H9 (cell line): ENCODE measurements at regions not wholly inside any gene's neighbourhood (a gene's known extent, or its start where the extent isn't known, plus 50 kb on each side); places are given as distances from the start of the nearest gene placed in this dataset.

ENCODE experiments used
- DNase-seq: peaks from one replicate; pipeline ENCODE4 v3.0.0-alpha.2; 2017
- H2AFZ ChIP-seq: one replicate; pipeline ENCODE4 v1.6.1; 2013; ENCODE audit warnings: mild to moderate bottlenecking, low read length, control low read depth, moderate library complexity
- H2AK5ac ChIP-seq: 2 replicates; pipeline ENCODE4 v1.6.1; 2013; ENCODE audit warnings: low read length, control low read depth, mixed read lengths; ENCODE audit not compliant: insufficient read length
- H2BK120ac ChIP-seq: one replicate; pipeline ENCODE4 v1.6.1; 2013; ENCODE audit warnings: low read depth, mild to moderate bottlenecking, low read length, control low read depth, inconsistent platforms; ENCODE audit not compliant: poor library complexity, severe bottlenecking
- H2BK12ac ChIP-seq: 2 replicates; pipeline ENCODE4 v1.6.1; 2013; ENCODE audit warnings: low read length, control low read depth, mixed read lengths, low read depth; ENCODE audit not compliant: insufficient read length
- H2BK15ac ChIP-seq: 2 replicates; pipeline ENCODE4 v1.6.1; 2013; ENCODE audit warnings: low read depth, low read length, control low read depth
- H2BK20ac ChIP-seq: one replicate; pipeline ENCODE4 v1.6.1; 2013; ENCODE audit warnings: low read depth, mild to moderate bottlenecking, low read length, control low read depth, inconsistent platforms; ENCODE audit not compliant: poor library complexity, severe bottlenecking
- H2BK5ac ChIP-seq: 2 replicates; pipeline ENCODE4 v1.6.1; 2013; ENCODE audit warnings: low read length, control low read depth, mixed read lengths; ENCODE audit not compliant: insufficient read length
- H3K14ac ChIP-seq: 2 replicates; pipeline ENCODE4 v1.6.1; 2013; ENCODE audit warnings: low read length, control low read depth; ENCODE audit not compliant: insufficient read depth
- H3K18ac ChIP-seq: 2 replicates; pipeline ENCODE4 v1.6.1; 2013; ENCODE audit warnings: low read depth, mild to moderate bottlenecking, mixed read lengths, low read length, control low read depth; ENCODE audit not compliant: insufficient read length
- H3K23ac ChIP-seq: 2 replicates; pipeline ENCODE4 v1.6.1; 2013; ENCODE audit warnings: low read length, control low read depth, mixed read lengths, low read depth; ENCODE audit not compliant: insufficient read length
- H3K23me2 ChIP-seq: 2 replicates; pipeline ENCODE4 v1.6.1; 2013; ENCODE audit warnings: low read depth, mild to moderate bottlenecking, mixed read lengths, low read length, control low read depth; ENCODE audit not compliant: insufficient read length, poor library complexity, severe bottlenecking
- H3K27ac ChIP-seq: 2 replicates; pipeline ENCODE4 v1.5.1; 2013; ENCODE audit warnings: low read length, control low read depth, mixed read lengths, low read depth; ENCODE audit not compliant: insufficient read length
- H3K27me3 ChIP-seq: 2 replicates; pipeline ENCODE4 v1.6.1; 2013; ENCODE audit warnings: low read length, control low read depth, inconsistent platforms; ENCODE audit not compliant: insufficient read depth
- H3K4ac ChIP-seq: 2 replicates; pipeline ENCODE4 v1.6.1; 2013; ENCODE audit warnings: low read depth, mild to moderate bottlenecking, control low read depth, inconsistent platforms, low read length, moderate library complexity
- H3K4me1 ChIP-seq: 2 replicates; pipeline ENCODE4 v1.6.1; 2013; ENCODE audit warnings: low read length, control low read depth, inconsistent platforms; ENCODE audit not compliant: insufficient read depth
- H3K4me2 ChIP-seq: 2 replicates; pipeline ENCODE4 v1.6.1; 2013; ENCODE audit warnings: low read length, control low read depth, mixed read lengths; ENCODE audit not compliant: insufficient read length, insufficient read depth
- H3K56ac ChIP-seq: 2 replicates; pipeline ENCODE4 v1.6.1; 2013; ENCODE audit warnings: low read depth, mild to moderate bottlenecking, mixed read lengths, low read length, control low read depth; ENCODE audit not compliant: insufficient read length
- H3K79me1 ChIP-seq: 2 replicates; pipeline ENCODE4 v1.6.1; 2013; ENCODE audit warnings: low read depth, mild to moderate bottlenecking, moderate library complexity, low read length, control low read depth, inconsistent platforms; ENCODE audit not compliant: insufficient read depth, poor library complexity, severe bottlenecking
- H3K79me2 ChIP-seq: 2 replicates; pipeline ENCODE4 v1.6.1; 2013; ENCODE audit warnings: low read length, control low read depth, inconsistent platforms; ENCODE audit not compliant: insufficient read depth
- H3K9ac ChIP-seq: 2 replicates; pipeline ENCODE4 v1.6.1; 2013; ENCODE audit warnings: low read length, control low read depth, mixed read lengths; ENCODE audit not compliant: insufficient read length; ENCODE audit errors: extremely low read depth
- H3K9me3 ChIP-seq: one replicate; pipeline ENCODE4 v1.6.1; 2013; ENCODE audit warnings: low read depth, low read length, inconsistent platforms; ENCODE audit not compliant: control insufficient read depth
- H3T11ph ChIP-seq: one replicate; pipeline ENCODE4 v1.6.1; 2013; ENCODE audit warnings: mild to moderate bottlenecking, low read length, control low read depth, inconsistent platforms
- H4K20me1 ChIP-seq: one replicate; pipeline ENCODE4 v1.6.1; 2013; ENCODE audit not compliant: control insufficient read depth, insufficient read length, insufficient read depth
- H4K5ac ChIP-seq: 2 replicates; pipeline ENCODE4 v1.6.1; 2013; ENCODE audit warnings: low read depth, mild to moderate bottlenecking, mixed read lengths, low read length, control low read depth; ENCODE audit not compliant: insufficient read length
- H4K8ac ChIP-seq: replicated peaks from 2 replicates; pipeline ENCODE4 v1.6.1; 2013; ENCODE audit warnings: low read length, control low read depth, mixed read lengths, low read depth; ENCODE audit not compliant: insufficient read length
- H4K91ac ChIP-seq: 2 replicates; pipeline ENCODE4 v1.6.1; 2013; ENCODE audit warnings: low read depth, mild to moderate bottlenecking, moderate library complexity, mixed read lengths, low read length, control low read depth; ENCODE audit not compliant: insufficient read length
- H3K27ac Mint-ChIP-seq, 3 experiments: 2 replicates in 2 of 3; 3 replicates in 1 of 3; pipeline ENCODE4 v1.8.0; 2020 to 2021; ENCODE audit warnings: mixed read lengths in 3 of 3, mild to moderate bottlenecking in 1 of 3, moderate library complexity in 1 of 3
- H3K27me3 Mint-ChIP-seq: 2 replicates; pipeline ENCODE4 v1.8.0; 2021; ENCODE audit warnings: low read depth, mild to moderate bottlenecking, moderate library complexity, mixed read lengths
- H3K36me3 Mint-ChIP-seq, 3 experiments: 2 replicates in 2 of 3; 3 replicates in 1 of 3; pipeline ENCODE4 v1.8.0; 2020 to 2021; ENCODE audit warnings: low read depth in 3 of 3, mixed read lengths in 3 of 3; ENCODE audit not compliant: insufficient read depth in 1 of 3
- H3K4me1 Mint-ChIP-seq, 2 experiments: 2 replicates each; pipeline ENCODE4 v1.8.0; 2020; ENCODE audit warnings: mixed read lengths in 2 of 2
- H3K4me3 Mint-ChIP-seq, 2 experiments: 2 replicates in 1 of 2; 3 replicates in 1 of 2; pipeline ENCODE4 v1.8.0; 2020 to 2021; ENCODE audit warnings: mild to moderate bottlenecking in 2 of 2, mixed read lengths in 2 of 2, moderate library complexity in 1 of 2
- H3K9me3 Mint-ChIP-seq, 2 experiments: 2 replicates in 1 of 2; 3 replicates in 1 of 2; pipeline ENCODE4 v1.8.0; 2020; ENCODE audit warnings: mild to moderate bottlenecking in 2 of 2, mixed read lengths in 2 of 2, moderate library complexity in 1 of 2
- CTCF ChIP-seq: fragments of 200-600 bp; sonication (generic); conservative IDR thresholded peaks from 3 replicates; pipeline ENCODE4 v1.8.0; 2021; ENCODE audit warnings: antibody characterized with exemption, mild to moderate bottlenecking
- WGBS: extraction: QIAGEN DNeasy Blood & Tissue Kit; methylation state at CpG from one replicate; pipeline ENCODE4 v1.1.7; 2013; ENCODE audit warnings: missing lambda C conversion rate, low lambda C conversion rate, mixed read lengths; ENCODE audit not compliant: insufficient read length; ENCODE audit errors: extremely low coverage; 5-methylcytosine and 5-hydroxymethylcytosine counted together

- H3K4me3 Mint-ChIP-seq = no peak overlapping the region
- no peak overlapping the region for H3K27ac ChIP-seq
- H3K9ac ChIP-seq = no peak overlapping the region
- no peak overlapping the region for H3K56ac ChIP-seq
- H4K20me1 ChIP-seq = no peaks in the 10 kb centered on the region
- H2BK12ac ChIP-seq = no peak overlapping the region
- H3K14ac ChIP-seq = no peak overlapping the region
- no peak overlapping the region for H2BK15ac ChIP-seq
- H3K36me3 Mint-ChIP-seq = peaks cover 9 to 28% (median 10%) of the 10 kb centered on the region in 3 experiments
- H2BK20ac ChIP-seq = no peak overlapping the region
- no peak for DNase-seq
- H3K27me3 Mint-ChIP-seq = peaks cover 2% of the 10 kb centered on the region; the same call in 1 of the 2 replicates
- H2AFZ ChIP-seq = no peak overlapping the region
- H3K4me1 Mint-ChIP-seq = peaks cover 20 to 23% of the 10 kb centered on the region in 2 experiments
- no peak overlapping the region for H2BK120ac ChIP-seq
- no peak overlapping the region for H3K27ac Mint-ChIP-seq
- TF ChIP-seq CTCF = peak; percentile 28; the same call in 2 of the 3 replicates
- H3K18ac ChIP-seq = no peak overlapping the region
- no peak overlapping the region for H3K4me2 ChIP-seq
- no peak overlapping the region for H3K4ac ChIP-seq
- H2AK5ac ChIP-seq = no peak overlapping the region
- H3K4me1 ChIP-seq = no peaks in the 10 kb centered on the region
- no peaks in the 10 kb centered on the region for H3K79me2 ChIP-seq
- no peaks in the 10 kb centered on the region for H3K9me3 ChIP-seq
- H3K79me1 ChIP-seq = no peaks in the 10 kb centered on the region
- H4K91ac ChIP-seq = no peak overlapping the region
- no peak overlapping the region for H2BK5ac ChIP-seq
- no peaks in the 10 kb centered on the region for H3K23me2 ChIP-seq
- peaks cover 25 to 31% of the 10 kb centered on the region in 2 experiments for H3K9me3 Mint-ChIP-seq
- H4K5ac ChIP-seq = no peak overlapping the region
- no peak overlapping the region for H4K8ac ChIP-seq
- H3K23ac ChIP-seq = no peak overlapping the region
- WGBS = no CpG with 5 or more reads among the region's 12 CpGs
- H3T11ph ChIP-seq = no peak overlapping the region
- H3K27me3 ChIP-seq = no peaks in the 10 kb centered on the region
Measured at GRCh38 chr15:39013262-39013661, 448.6 kb upstream of the RASGRP1 start.
